AG09309 (cell line): ENCODE measurements at regions not wholly inside any gene's neighbourhood (a gene's known extent, or its start where the extent isn't known, plus 50 kb on each side); places are given as distances from the start of the nearest gene placed in this dataset.
"Not testable (repeated sequence)": the region's sequence is repeated elsewhere in the genome, so short reads cannot be mapped to it uniquely, and the experiment has no call there.

Experiments
- DNase-seq: peaks from one replicate; pipeline ENCODE4 v3.0.0-alpha.2; 2010; ENCODE audit warnings: low read depth
- H3K4me3 ChIP-seq: 2 replicates; pipeline ENCODE4 v1.5.1; 2011; ENCODE audit warnings: mild to moderate bottlenecking, low read depth, low read length, moderate library complexity; ENCODE audit not compliant: control insufficient read depth
- CTCF ChIP-seq: IDR thresholded peaks from 2 replicates; pipeline ENCODE4 v1.5.1; 2011; ENCODE audit warnings: mild to moderate bottlenecking, low read depth, low read length, inconsistent platforms; ENCODE audit not compliant: insufficient read depth, control insufficient read depth; ENCODE audit errors: missing control alignments

DNA sequence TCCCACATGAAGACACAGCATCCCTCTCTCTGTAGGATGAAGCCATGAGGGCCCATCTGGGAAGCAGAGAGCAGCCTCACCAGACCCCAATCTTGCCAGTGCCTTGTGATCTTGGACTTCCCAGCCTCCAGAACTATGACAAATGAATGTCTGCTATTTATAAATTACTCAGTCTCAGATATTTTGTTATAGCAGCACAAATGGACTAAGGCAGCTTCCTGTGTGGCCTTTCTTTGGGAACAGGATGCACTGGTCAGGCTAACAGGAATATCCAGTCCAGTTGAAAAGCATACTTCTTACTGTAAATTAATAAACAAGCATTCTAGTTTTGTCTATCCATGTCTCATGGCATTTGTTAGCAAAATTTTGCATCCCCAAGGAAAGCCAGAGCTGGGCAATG is 134.1 kb upstream of the ETV3 start:
- no peak overlapping the region for H3K4me3 ChIP-seq
- no peak for DNase-seq
- TF ChIP-seq CTCF = no peak

- H3K4me3 ChIP-seq = no peak overlapping the region
- no peak for DNase-seq
- TF ChIP-seq CTCF = no peak
Measured at GRCh38 chr1:157270705-157271274, 132.6 kb upstream of the ETV3 start.

DNA sequence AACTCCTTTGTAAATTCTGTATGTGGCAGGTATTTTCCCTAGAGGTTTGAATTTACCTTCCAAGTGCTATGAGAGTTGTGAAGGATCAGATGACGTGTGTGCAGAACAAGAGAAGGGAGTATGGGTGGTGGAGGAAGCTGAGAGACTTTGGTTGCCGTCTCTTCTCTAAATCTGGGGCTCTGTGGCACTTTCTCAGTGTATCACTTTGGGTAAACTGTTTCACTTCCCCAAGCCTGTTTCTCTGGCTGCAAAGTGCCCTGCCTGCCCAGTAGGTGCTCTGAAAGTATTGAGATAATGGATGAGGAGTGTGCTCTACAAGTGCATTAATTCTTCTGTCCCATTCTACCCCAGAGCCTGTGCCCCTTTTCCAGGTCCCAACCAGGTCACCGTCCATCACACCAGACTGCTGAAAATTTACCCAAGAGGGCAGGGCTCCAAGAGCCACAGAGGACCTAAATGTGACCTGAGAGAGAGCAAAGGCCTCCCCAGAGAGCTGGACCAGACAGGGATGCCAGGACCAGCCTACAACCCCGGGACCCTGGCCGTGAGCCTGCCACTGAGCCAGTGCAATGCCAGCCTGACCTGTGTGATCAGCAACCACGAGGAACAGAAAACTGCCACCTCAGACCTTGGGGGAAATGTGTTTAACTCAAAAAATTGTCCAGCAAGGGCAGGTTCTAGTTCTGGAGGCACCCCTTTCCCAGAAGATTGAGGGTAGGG is 131.6 kb upstream of the ETV3 start:
- TF ChIP-seq CTCF = no peak
- no peak overlapping the region for H3K4me3 ChIP-seq
- no peak for DNase-seq

GRCh38 chr1:157262891-157263290 is 124.7 kb upstream of the ETV3 start:
- no peak overlapping the region for H3K4me3 ChIP-seq
- no peak for DNase-seq
- TF ChIP-seq CTCF = no peak

DNA sequence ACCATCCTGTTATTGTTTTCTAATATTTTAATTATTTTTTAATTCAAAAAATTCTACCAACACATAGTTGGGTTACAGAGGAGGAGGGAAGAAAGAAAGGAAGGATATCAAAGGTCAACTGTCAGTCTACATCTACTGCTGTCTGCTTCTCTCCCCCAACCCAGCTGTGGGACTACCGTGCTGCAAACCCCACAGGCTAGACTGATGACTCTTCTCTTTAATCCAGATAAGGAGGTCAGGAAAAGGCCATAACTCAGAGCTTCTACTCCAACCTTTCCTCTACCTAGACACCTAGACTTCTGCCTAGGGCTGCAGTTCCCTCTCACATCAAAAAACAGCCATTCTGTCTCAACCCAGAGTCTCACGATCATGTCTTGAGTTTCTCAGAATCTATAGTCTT is 124.2 kb upstream of the ETV3 start:
- DNase-seq = no peak
- no peak for TF ChIP-seq CTCF

GRCh38 chr1:157255891-157256290 is 117.7 kb upstream of the ETV3 start:
- H3K4me3 ChIP-seq, DNase-seq: not testable (repeated sequence)

More for the DNA sequence above, 124.2 kb upstream of the ETV3 start:
- H3K4me3 ChIP-seq = no peak overlapping the region

- not testable (repeated sequence) for DNase-seq, H3K4me3 ChIP-seq
Measured at GRCh38 chr1:157254183-157254582, 116.0 kb upstream of the ETV3 start.

DNA sequence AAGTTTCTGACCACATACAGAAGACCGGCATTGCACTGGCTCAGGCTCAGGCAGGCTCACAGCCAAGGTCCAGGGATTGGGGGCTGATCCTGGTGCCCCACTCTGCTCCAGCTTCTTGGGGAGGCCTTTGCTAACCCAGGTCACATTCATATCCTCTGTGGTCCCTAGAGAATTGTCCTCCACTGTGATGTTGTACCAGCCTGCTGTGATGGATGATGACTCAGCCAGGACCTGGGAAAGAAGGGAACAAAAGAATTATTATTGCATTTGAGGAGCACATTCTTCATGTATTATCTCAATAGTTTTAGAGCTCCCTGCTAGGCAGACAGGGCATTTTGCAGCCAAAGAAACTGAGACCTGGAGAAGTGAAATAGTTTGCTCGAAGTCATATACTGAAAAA is 114.3 kb upstream of the ETV3 start:
- TF ChIP-seq CTCF = no peak
- no peak overlapping the region for H3K4me3 ChIP-seq
- DNase-seq = no peak
